Neural cell (in vitro differentiated cells): ENCODE measurements at regions not wholly inside any gene's neighbourhood (a gene's known extent, or its start where the extent isn't known, plus 50 kb on each side); places are given as distances from the start of the nearest gene placed in this dataset.

Experiments used
- RAD21 ChIP-seq: fragments of 450-650 bp; conservative IDR thresholded peaks from 2 replicates; pipeline ENCODE4 v1.6.1; 2014; ENCODE audit warnings: antibody characterized with exemption, mild to moderate bottlenecking, moderate library complexity
- TF ChIP-seq, protein P1 (sequence below): fragments of 450-650 bp; IDR thresholded peaks from 2 replicates; pipeline ENCODE4 v1.5.1; 2014; ENCODE audit warnings: antibody characterized with exemption, mild to moderate bottlenecking, moderate library complexity; ENCODE audit not compliant: poor library complexity, severe bottlenecking

- TF ChIP-seq, protein P1, sequence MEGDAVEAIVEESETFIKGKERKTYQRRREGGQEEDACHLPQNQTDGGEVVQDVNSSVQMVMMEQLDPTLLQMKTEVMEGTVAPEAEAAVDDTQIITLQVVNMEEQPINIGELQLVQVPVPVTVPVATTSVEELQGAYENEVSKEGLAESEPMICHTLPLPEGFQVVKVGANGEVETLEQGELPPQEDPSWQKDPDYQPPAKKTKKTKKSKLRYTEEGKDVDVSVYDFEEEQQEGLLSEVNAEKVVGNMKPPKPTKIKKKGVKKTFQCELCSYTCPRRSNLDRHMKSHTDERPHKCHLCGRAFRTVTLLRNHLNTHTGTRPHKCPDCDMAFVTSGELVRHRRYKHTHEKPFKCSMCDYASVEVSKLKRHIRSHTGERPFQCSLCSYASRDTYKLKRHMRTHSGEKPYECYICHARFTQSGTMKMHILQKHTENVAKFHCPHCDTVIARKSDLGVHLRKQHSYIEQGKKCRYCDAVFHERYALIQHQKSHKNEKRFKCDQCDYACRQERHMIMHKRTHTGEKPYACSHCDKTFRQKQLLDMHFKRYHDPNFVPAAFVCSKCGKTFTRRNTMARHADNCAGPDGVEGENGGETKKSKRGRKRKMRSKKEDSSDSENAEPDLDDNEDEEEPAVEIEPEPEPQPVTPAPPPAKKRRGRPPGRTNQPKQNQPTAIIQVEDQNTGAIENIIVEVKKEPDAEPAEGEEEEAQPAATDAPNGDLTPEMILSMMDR, result no peak
- TF ChIP-seq RAD21, result no peak
These were observed 94.6 kb upstream of the LPP start for GRCh38 chr3:188059351-188059750.
